GM19099 (cell line): ENCODE measurements at regions not wholly inside any gene's neighbourhood (a gene's known extent, or its start where the extent isn't known, plus 50 kb on each side); places are given as distances from the start of the nearest gene placed in this dataset.

Experiments
- POLR2A ChIP-seq: IDR thresholded peaks from 3 replicates; pipeline ENCODE4 v1.6.1; 2011; ENCODE audit warnings: low read depth; ENCODE audit not compliant: insufficient read length; ENCODE audit errors: extremely low read depth

DNA sequence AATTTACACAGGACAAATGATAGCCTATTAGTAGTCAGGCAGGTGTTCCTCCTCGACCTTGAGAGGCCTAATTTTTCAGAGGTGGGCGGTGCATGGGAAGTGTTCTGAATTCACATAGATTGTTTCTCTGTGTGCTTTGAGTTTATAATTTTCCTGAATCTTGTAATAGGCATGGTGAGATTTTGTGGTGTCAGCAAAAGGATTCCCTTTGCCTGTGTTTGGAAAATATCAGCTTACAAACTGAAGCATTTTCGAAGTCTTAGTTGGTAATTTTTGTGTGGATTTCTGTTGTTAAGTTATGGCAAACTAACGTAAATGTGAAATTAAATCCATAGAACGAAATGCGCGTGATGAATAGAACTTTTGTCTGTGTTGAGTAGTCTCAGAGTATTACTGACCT, 194.0 kb upstream of the RBMS1 start:
- TF ChIP-seq POLR2A, result no peak

GRCh38 chr2:160689441-160689840, 195.8 kb upstream of the RBMS1 start:
- no peak for TF ChIP-seq POLR2A

DNA sequence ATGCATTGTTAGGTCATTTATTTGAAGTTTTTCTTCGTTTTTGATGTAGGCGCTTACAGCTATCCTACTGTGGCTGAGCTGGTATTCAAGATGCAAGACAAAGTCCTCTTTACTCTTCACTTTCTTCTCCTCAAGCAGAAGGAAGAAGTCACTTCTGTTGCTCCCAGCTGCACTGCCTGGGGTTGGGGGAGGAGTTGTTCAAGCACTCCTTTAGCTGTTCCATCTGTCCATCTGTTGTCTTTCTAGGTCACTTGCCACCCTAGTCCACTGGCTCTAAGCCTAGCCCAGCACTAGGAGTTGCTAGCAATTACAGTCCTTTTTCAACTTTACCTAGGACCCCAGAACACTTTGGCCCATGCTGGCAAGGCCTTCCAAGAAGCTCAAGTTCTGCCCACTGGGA, 200.6 kb upstream of the RBMS1 start:
- TF ChIP-seq POLR2A, result no peak

DNA sequence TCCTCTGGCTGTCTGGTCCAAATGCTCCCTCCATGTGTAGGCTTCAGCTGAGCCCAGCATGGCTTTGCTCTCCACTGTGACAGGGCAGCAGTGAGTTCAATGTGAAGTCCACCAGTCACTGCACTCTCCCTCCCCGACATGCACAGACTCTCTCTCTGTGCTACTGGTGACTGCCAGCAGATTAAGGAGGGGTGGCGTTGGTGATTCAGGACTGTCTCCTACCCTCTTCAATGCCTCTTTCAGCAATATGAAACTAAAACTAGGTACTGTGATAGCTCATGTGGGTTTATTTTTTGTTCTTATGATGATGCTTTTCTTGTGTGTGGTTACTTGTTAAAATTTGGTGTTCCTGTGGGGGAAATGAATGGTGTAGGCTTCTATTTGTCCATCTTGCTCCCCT, 201.0 kb upstream of the RBMS1 start:
- TF ChIP-seq POLR2A, result no peak

GRCh38 chr2:160695402-160696086, 201.9 kb upstream of the RBMS1 start:
- TF ChIP-seq POLR2A, result no peak

- TF ChIP-seq POLR2A, result no peak
Observed at GRCh38 chr2:160696087-160696452, 202.5 kb upstream of the RBMS1 start.

DNA sequence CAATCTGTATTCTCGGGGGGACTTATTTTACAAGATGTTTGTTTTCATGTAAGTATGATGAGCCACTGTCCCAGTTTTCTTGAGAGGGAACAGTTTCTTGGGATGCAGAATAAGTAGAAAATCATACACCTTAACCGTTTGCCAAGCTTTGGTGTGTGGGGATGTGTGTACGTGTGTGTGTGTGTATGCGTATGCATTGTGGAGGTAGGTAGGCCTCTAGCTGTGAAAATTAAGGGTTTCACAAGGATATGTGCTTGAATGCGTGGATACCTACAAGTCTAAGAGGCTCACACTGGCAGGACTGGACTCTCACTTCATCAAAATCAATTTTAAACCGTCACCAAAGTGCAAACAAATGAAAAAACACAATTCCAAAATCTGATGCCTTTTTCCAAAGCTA, 204.2 kb upstream of the RBMS1 start:
- no peak for TF ChIP-seq POLR2A

DNA sequence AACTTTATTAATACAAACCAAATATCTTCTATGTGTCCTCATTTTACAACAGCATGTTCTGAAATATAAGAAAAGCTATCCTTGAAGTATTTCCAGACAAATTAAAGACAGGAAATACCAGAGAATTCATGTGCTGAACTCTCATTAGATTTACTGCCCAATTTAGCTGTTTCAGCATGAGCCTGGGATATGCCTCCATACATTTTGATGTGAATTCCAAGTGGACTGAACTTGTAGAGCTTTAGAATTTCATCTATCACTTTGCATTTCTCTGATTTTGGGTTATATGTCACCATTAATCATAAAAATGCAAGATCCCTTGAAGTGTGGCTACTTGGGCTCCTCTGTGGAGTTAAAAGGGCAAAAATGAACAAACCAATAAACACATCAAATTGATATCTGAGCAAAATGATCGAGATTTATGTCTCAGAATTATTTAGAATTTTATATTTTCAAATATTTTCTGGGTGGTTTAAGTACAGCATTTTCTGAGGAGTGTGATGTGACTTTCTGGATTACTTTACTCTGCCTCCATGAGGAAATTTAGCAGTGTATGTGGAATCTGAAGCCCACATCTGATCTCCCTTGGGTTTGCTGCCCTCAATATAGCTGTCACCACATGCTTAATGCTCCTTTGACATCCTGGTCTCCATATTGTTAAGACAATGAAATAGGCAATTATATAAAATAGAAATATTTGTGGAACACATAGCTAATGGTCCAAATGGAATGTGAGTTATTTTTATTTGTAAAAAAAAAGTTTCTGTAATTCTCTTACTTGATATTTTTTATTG, 206.6 kb upstream of the RBMS1 start:
- TF ChIP-seq POLR2A, result no peak

GRCh38 chr2:160701822-160702221, 208.2 kb upstream of the RBMS1 start:
- no peak for TF ChIP-seq POLR2A

- TF ChIP-seq POLR2A, result no peak
Observed at GRCh38 chr2:160702754-160703153, 209.1 kb upstream of the RBMS1 start.

DNA sequence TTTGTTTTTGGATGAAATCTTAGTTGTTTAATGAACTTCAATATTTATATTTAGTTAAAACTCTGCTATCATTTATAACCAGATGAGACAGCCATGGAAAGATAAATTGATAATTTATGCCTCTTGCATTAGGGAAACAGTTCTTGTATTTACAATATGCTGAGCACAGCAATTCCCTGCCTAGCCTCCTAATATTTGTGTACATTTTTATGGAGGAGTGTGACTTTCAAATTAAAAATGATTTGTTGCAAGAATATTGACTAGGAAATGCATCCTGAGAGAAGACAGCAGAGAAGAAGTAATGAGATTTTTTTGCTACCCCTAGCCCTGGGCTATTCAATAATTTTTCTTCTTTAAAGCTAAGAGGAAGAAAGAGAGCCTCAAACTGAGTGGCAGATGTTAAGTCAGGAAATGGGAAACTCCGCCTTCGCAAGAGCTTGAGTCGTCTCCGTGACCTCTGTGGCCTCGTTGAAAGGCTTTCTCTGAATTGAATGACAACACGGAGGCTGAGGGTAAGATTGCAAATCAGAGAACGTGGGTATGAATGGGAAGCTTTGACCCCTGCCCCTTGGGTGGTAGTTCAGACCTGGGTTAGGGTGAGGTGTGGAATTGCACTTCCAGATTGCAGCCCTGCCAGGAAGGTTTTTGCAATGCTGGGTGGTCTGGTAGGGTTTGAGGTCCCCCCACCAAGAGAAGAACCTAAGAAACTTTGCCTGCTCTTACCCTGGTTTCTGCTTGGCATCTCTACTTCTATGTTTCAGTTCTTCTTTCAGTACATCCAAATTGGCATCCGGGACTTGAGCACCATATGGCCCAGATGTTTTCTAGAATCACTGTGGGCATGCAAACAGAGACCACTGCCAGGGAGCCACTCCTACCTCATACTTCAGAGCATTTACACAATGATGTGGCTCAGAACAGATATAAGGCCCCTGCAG, 210.3 kb upstream of the RBMS1 start:
- TF ChIP-seq POLR2A, result no peak

DNA sequence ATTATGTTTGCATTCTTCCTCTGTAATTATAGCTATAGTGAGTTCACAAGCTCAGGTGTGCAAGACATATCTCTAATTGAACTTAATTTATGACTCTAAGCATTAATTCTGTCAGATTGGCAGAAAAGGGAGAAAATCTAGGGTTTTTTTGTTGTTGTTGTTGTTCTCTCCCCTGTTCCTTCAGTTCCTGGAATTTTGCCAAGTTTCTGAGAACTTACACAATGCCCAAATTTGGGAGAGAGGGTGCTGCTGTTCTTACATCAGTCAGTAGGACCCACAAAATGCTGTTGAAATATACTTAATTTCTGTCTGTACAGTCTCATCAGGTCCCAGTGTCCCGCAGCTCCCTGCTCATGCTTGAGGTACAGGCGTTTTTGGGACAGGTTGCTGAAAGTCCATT, 221.8 kb upstream of the RBMS1 start:
- TF ChIP-seq POLR2A, result no peak

- TF ChIP-seq POLR2A, result no peak
Observed at GRCh38 chr2:160719116-160719515, 225.5 kb upstream of the RBMS1 start.

DNA sequence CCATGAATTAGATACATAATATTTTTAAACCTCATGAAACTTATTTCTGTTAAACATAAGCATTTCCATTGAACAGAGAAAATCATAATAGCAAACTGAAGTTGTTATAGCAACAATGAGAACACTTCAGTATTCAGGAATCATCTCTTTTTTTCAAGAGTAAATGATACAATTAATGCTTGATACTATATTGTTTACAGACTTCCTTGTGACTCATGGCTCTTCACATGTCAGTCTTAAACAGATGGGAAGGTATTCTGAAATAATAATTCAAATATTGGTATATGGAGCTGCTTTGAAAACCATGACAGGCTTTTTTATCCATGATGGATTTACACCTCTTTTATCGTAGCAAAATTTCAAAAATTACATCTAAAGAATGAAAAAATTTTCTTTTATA, 226.5 kb upstream of the RBMS1 start:
- no peak for TF ChIP-seq POLR2A
